ENCODE measurements at regions not wholly inside any gene's neighbourhood (a gene's known extent, or its start where the extent isn't known, plus 50 kb on each side); places are given as distances from the start of the nearest gene placed in this dataset.

GRCh38 chr2:52884761-52885352 is 882.7 kb upstream of the CHAC2 start:
- ATAC-seq (no peak), DNase-seq (ENCODE audit: low spot score) (no peak)
- no peaks in the 10 kb centered on the region for H3K36me3 Mint-ChIP-seq (ENCODE audit: low read depth)
- H3K4me1 Mint-ChIP-seq: peaks cover 6% of the 10 kb centered on the region
- Histone ChIP-seq H2AFZ (no peak overlapping the region), H3K4me2 (no peak overlapping the region), H3K27ac (ENCODE audit: low read depth) (no peak overlapping the region), H3K27me3 (ENCODE audit: insufficient read depth) (no peaks in the 10 kb centered on the region), H3K79me2 (replicated peaks; ENCODE audit: insufficient read depth) (no peaks in the 10 kb centered on the region), H3K9me2 (ENCODE audit: insufficient read depth) (no peaks in the 10 kb centered on the region), H4K20me1 (replicated peaks; ENCODE audit: insufficient read depth) (no peaks in the 10 kb centered on the region), H3K4me3 (no peak overlapping the region), H3F3A (replicated peaks; ENCODE audit: low read depth) (no peaks in the 10 kb centered on the region), H3K4me1 (ENCODE audit: insufficient read depth) (no peaks in the 10 kb centered on the region), H3K36me3 (ENCODE audit: insufficient read depth) (no peaks in the 10 kb centered on the region)
- H3K27me3 Mint-ChIP-seq (ENCODE audit: insufficient read depth, low read depth, poor library complexity): no peaks in the 10 kb centered on the region
- no peak for TF ChIP-seq REST (IDR thresholded peaks at IDR 0.05; ENCODE audit: unreplicated experiment)
- TF ChIP-seq ETS1 (IDR thresholded peaks at IDR 0.05): no peak
- no peak for TF ChIP-seq STAT1 (IDR thresholded peaks at IDR 0.05; ENCODE audit: unreplicated experiment)
- TF ChIP-seq EZH2 (IDR thresholded peaks at IDR 0.05; ENCODE audit: low read depth, unreplicated experiment): no peak
- no peak for TF ChIP-seq CREB1 (CRISPR knock-in tag; IDR thresholded peaks at IDR 0.05; ENCODE audit: low read depth)
- TF ChIP-seq ZNF462 (CRISPR knock-in tag; IDR thresholded peaks at IDR 0.05): no peak
- no peak for TF ChIP-seq JUNB (IDR thresholded peaks at IDR 0.05; ENCODE audit: unreplicated experiment)
- TF ChIP-seq EZH2phosphoT487 (IDR thresholded peaks at IDR 0.05; ENCODE audit: unreplicated experiment): no peak
- no peak for TF ChIP-seq NANOG (IDR thresholded peaks at IDR 0.05; ENCODE audit: borderline replicate concordance)
- TF ChIP-seq ZNF114 (CRISPR knock-in tag; IDR thresholded peaks at IDR 0.05): no peak
- TF ChIP-seq ZNF331 (CRISPR knock-in tag; IDR thresholded peaks at IDR 0.05; ENCODE audit: low read depth): no peak
- TF ChIP-seq CTCF (conservative IDR thresholded peaks at IDR 0.05; ENCODE audit: low read depth in 2 of 2): no peak
- H3K9me3 Mint-ChIP-seq: no peaks in the 10 kb centered on the region
- H3K27ac Mint-ChIP-seq: no peak overlapping the region
- H3K4me3 Mint-ChIP-seq: no peak overlapping the region

All from GM23338 (cell line).